NCI-H748 (cell line): ENCODE measurements at regions not wholly inside any gene's neighbourhood (a gene's known extent, or its start where the extent isn't known, plus 50 kb on each side); places are given as distances from the start of the nearest gene placed in this dataset.

Experiments
- DNase-seq: peaks from one replicate; lab custom pipeline; 2025; ENCODE audit not compliant: unreplicated experiment; lab: John Stamatoyannopoulos, UW

DNA sequence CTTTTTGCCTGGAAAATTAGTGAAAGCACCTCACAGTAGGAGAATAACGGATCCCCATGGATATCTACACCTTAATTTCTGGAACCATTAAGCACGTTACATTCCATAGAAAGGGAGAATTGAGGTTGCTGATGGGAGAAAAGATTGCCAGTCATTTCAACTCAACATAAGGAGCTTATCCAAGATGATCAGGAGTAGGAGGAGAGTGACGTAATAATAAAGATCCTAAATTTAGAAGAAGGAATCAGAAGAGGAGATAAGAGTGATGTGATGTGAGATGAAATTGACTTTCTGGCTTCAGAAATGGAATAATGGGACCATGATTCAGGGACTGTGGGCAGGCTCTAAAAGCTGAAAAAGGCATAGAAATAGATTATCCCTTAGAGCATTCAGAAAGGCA lies 1017.8 kb upstream of the CHAC2 start:
- DNase-seq = no peak

GRCh38 chr2:52745144-52745543 lies 1022.5 kb upstream of the CHAC2 start:
- no peak for DNase-seq

GRCh38 chr2:52732849-52733395 lies 1034.7 kb upstream of the CHAC2 start:
- DNase-seq = no peak

DNA sequence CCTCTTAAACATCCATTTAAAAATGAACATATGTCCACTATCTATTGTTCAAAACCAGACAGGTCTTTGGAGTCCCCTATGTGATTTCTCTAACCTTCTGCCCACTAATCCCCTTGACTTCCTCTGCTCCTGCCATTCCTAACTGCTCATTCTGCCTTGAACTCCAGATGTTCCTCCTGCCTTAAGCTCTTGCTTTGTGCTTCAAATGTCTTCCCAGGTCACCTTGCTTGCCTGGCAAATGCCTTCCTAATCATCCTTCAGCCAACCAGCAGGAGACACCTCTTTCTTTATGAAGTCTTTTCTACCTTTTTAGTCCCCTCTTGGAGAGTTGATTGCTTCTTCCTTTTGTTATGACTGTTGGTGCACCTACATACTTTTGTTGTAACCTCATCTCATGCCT lies 1043.0 kb upstream of the CHAC2 start:
- DNase-seq = no peak

- DNase-seq = no peak
These were observed 1049.8 kb upstream of the CHAC2 start for GRCh38 chr2:52717836-52718235.

DNA sequence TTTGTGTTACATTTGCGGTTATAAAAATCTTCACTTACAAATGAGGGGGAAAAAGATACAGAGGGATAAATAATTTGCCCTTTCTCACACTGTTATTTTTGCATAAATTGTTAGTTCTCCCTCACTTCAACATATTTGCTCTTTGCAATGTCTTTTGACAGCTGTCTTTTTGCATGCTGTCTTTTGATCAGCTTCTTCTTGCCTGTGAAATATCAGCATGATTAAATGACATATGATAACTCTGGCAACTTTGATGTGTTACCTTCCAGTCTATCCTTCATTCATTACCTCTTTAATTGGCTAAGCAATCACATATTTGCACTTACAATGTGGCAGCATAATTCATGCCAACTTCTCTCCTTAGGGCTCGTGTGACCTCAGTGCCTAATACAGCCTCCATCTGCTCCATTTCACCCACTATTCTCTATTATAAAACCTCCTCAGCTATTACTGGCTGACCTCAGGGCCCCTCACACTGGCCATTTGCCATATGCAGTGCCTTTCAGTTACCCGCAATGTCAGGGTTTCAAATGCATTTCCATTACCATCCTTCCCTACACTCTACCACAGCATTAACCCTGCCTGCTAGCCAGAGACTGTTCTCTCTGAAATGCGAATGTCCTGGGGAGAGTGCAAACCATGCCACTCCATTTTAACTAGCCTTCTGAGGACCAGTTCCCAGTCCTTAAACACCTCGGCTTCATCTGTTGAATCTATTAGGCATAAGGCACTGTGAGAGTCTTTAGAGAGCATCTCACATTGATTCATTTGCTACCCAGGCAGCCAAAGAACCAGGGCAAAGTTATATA lies 1056.6 kb upstream of the CHAC2 start:
- DNase-seq = no peak

GRCh38 chr2:52704251-52704650 lies 1063.4 kb upstream of the CHAC2 start:
- DNase-seq = no peak

DNA sequence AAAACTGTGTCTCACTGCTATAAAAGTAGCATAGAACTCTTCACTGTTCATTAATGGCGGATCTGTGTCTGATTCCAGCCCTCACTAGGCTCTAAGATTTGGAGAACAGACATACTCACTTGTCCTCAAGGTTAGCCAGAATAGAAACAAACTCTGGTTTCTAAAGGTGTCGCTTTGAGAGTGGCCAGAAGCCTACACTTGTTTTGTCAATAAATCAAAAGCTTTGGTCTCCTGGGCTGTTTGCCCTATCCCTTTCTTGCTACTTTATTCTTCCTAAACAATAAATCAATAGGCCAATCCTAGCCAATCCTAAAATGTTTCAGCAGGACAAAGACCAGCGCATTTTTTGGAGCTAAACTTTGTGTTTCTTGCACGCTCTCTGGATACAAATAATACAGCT lies 1064.6 kb upstream of the CHAC2 start:
- DNase-seq = no peak

DNA sequence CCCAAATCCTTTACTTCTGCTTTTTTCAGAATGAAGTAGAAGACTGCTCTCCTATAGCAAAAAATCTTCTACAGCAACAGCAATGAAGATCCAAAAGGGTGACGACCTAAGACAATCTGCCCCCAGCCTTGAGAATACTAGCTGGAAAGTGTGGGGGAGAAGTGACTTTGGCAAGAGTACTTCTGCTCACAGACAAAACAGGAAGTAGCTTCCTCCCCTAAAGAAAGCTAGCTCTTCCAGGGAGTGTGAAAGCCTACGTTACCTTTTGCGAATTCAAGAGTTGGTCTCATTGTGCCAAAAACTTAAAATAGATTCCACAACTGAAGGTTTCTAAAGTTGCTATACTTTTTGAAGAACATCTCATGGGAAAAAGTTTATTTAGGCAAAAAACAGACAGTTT lies 1069.2 kb upstream of the CHAC2 start:
- DNase-seq = no peak

- no peak for DNase-seq
These were observed 1069.9 kb upstream of the CHAC2 start for GRCh38 chr2:52697690-52698089.

DNA sequence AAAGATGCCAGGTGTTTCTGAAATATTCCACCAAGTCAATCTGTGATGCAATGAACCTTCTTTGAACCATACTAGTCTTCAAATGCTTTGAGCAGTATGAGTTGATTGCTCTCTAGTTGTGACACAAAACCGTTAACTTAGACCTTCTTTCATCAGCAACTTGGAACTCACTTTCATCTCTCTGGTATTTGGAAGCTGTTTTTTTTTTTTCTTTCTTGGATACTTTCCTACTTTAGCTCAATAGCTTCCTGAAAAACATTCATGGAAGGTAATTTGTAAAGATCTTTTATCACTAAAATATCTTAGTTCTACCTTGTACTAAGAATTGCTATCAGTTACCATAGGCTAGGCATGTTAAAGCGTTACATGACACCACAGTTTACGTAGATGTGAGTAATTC lies 1071.9 kb upstream of the CHAC2 start:
- no peak for DNase-seq

DNA sequence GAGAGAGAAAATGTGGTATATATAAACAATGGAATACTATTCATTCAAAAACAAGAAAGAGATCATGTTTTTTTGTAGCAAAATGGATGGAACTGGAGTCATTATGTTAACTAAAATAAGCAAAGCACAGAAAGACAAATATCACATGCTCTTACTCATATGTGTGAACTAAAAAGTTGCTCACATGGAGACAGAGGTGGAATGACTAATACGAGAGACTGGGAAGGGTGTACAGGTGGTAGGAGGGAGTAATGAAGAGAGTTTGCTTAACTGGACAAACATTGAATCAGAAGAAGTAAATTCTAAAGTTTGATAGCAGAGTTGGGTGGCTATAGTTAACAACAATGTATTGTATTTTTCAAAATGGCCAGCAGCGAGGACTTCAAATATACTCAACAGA lies 1080.7 kb upstream of the CHAC2 start:
- no peak for DNase-seq

DNA sequence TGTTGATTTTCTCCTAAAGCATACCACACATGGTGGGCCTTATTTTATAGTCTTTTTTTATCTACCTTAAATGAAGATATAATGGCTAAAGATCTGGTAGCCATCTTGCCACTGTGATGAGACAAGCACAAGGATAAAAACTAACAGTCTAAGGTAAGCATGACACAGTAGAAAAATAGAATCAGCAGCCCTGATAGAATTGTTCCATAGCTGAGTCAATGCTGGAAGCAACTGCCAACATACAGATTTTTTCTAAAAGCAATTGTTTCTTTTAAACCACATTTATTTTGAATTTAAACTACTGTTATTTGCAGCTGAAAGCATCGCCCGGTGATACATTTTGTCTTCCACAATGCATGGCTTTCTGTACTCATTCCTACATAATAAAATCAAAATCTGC lies 1091.5 kb upstream of the CHAC2 start:
- no peak for DNase-seq

- DNase-seq = no peak
These were observed 1098.9 kb upstream of the CHAC2 start for GRCh38 chr2:52668724-52669123.

DNA sequence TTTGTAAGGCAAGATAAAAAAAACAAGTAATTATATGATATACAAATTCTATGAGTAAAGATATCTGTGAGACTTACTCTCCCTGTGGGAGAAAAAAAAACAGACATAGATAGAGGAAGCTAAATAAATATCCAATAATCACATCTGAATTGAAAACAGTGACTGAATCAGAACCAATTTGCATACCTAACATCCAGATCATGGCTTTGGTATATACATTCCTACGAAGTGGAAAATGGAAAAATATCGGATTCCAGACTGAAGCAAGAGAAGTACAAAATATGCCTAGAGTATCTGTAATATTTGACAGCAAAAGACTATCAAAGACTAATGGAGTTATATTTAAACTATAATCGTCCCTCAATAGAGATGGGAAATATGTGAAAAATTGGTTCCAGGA lies 1108.1 kb upstream of the CHAC2 start:
- no peak for DNase-seq

DNA sequence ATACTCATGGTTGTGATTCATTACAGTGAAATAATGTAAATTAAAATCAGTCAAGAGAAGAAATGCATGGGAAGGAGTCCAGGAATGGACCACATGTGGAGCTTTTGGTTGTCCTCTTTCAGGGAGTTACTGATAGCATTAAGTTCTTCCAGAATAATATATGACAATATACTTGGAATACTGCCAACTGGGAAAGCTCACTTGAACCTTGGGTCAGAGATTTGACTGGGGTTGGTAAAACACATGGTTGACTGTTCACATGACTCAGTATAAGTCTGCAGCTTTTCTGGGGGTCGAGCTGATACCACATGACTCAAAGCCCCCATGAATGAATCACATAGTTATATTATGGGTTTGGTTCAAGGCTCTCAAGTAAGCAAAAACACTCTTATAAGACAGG lies 1109.0 kb upstream of the CHAC2 start:
- DNase-seq = no peak

DNA sequence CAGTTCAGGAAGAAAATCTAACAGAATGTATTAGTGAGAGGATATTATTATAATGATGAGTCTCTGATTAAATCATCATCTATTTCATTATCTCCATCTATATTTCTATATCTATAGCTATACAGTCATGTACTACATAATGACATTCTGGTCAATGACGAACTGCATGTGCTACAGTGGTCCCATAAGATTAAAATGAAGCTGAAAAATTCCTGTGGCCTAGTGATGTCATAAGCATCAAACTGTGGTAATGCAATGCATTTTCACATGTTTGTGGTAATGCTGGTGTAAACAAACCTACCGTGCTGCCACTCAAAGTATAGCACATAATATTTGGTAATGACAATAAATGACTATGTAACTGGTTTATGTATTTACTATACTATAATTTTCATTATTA lies 1127.9 kb upstream of the CHAC2 start:
- DNase-seq = no peak

DNA sequence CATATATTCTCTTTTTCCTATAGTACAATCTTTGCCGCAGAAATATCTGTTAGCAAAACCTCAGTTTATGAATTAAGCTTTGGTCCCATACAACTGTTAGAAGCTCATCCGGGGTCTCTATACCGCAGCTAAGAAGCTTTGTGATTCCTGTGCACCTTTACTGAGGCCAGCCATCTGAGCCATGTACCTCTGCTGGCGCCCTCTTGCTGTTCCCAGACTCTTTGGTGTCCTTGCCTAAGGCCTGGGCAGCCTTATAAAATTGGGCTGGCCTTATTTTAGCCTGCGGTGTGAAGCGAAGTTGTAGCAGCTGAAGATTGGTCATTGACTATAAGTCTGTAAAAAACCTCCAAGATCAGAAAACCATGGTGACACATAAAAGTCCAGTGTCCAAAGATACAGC lies 1135.1 kb upstream of the CHAC2 start:
- DNase-seq = no peak

DNA sequence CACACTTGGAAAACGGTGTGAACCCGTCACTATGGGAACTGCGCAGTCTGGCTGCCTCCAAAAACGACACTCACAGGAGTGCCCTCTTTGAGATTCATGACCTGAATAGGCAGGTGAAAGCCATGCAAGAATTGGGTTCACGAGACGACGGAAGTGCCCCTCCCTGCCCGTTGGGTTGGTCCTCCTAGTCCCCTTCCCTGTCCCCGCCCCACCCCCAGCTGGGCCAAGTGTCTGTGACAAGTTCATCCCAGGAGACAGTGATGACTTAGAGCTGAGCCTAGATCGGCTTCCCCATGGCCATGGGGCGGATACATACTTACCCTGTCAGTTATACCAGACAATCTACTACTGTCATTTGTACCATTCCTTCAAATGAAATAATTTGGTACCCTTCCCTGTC lies 1137.7 kb upstream of the CHAC2 start:
- DNase-seq = no peak

GRCh38 chr2:52629531-52629930 lies 1138.1 kb upstream of the CHAC2 start:
- DNase-seq = no peak

DNA sequence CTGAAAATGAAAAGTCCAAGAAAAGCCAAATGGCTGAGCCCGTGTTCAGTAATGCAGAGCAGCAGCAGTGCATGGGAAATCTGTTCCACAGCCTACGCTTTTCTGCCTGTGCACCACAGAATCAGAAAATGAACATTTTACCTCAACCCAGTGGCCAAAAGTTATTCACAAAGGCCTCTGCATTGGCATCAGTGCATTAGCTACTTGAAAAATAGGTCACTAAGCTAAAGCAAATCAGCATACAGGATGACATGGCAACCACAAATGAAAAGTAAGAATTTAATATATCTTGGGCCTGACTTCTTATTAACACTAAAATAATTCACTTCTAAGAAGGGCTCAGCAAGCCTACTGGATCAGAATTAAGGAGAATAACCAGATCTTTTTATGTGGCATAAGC lies 1145.3 kb upstream of the CHAC2 start:
- DNase-seq = no peak

DNA sequence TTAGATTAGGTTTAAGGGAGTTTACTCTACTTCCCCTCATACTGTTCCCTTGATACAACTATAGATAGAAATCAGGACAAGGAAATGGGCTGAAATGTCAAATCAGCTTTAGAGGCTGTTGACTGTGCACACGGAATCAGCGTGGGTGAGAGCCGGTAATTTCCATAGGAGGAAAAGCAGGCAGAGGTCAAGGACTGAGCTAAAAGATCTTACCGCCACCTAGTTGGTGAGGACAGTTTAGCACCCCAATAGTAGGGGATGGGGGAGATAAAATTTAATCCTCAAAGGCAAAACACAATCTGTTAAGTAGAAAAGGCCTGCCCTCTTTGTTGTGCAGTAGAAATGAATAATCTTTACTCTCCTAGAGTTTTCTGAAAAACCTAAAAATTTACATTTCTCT lies 1154.5 kb upstream of the CHAC2 start:
- no peak for DNase-seq

DNA sequence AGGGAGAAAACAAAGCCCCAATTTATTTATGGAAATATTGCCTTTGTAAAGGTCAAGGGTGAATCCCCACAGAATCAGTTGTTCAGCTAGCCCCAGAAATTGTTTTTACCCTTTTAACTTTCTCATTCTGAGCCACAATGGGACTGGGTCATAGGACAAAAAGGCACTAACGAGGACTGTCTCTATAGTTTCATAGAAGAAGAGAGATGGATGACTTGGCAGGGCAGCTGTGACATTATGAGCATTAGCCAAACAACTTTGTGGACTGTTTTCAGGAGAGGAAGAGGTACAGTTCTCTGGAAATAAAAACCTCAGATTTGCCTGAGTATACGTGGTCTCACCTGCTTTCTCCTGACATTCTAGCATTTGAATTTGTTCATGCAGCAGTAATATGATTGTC lies 1155.8 kb upstream of the CHAC2 start:
- DNase-seq = no peak
